ENCODE measurements at regions not wholly inside any gene's neighbourhood (a gene's known extent, or its start where the extent isn't known, plus 50 kb on each side); places are given as distances from the start of the nearest gene placed in this dataset.

GRCh38 chr4:136156947-136157346 is 1375.3 kb downstream of the PCDH18 start:
- no peak for TF ChIP-seq POLR2A (IDR thresholded peaks at IDR 0.05; ENCODE audit: low read length)
- no peak for TF ChIP-seq GATA1 (IDR thresholded peaks at IDR 0.05; ENCODE audit: low read depth, low read length)

Measured in erythroblast (primary cell).